Activated CD8-positive, alpha-beta memory T cell treated with anti-CD3 and anti-CD28 coated beads for 36 hours (primary cell): ENCODE measurements at regions not wholly inside any gene's neighbourhood (a gene's known extent, or its start where the extent isn't known, plus 50 kb on each side); places are given as distances from the start of the nearest gene placed in this dataset.
"Not testable (repeated sequence)": the region's sequence is repeated elsewhere in the genome, so short reads cannot be mapped to it uniquely, and the experiment has no call there.

Experiments used
- CTCF ChIA-PET: fragments of 350-600 bp; sonication (Branson Sonifier 250); formaldehyde crosslinking; loops from one replicate; lab custom pipeline; 2021; ENCODE audit warnings: antibody characterized with exemption; lab: Charles Lee
- POLR2A ChIA-PET: fragments of 350-600 bp; sonication (Branson Sonifier 250); formaldehyde crosslinking; loops from one replicate; lab custom pipeline; 2021; ENCODE audit warnings: antibody characterized with exemption; lab: Charles Lee

GRCh38 chr9:13037808-13038207 is 241.7 kb downstream of the MPDZ start:
- POLR2A ChIA-PET, CTCF ChIA-PET: not testable (repeated sequence)

- ChIA-PET POLR2A (no interaction called here), CTCF (no interaction called here)
Measured at GRCh38 chr9:13047827-13048587, 231.5 kb downstream of the MPDZ start.

GRCh38 chr9:13049223-13049622 is 230.3 kb downstream of the MPDZ start:
- CTCF ChIA-PET = interaction anchor here (0.5 kb wide), 1 partner anchor 8 kb away, joined by 4 read pairs; no protein-coding TSS in a partner anchor
- POLR2A ChIA-PET = no interaction called here

GRCh38 chr9:13053504-13053903 is 226.0 kb downstream of the MPDZ start:
- POLR2A ChIA-PET = no interaction called here
- CTCF ChIA-PET = no interaction called here

GRCh38 chr9:13054389-13054788 is 225.1 kb downstream of the MPDZ start:
- ChIA-PET CTCF (no interaction called here), POLR2A (no interaction called here)
